HG03108 (cell line): ENCODE measurements at regions not wholly inside any gene's neighbourhood (a gene's known extent, or its start where the extent isn't known, plus 50 kb on each side); places are given as distances from the start of the nearest gene placed in this dataset.
"Not testable (repeated sequence)": the region's sequence is repeated elsewhere in the genome, so short reads cannot be mapped to it uniquely, and the experiment has no call there.

Experiments used
- ATAC-seq: cut with Tn5 transposase; IDR thresholded peaks from one replicate; pipeline ENCODE4 v1.9.1; 2021; ENCODE audit warnings: moderate library complexity; ENCODE audit not compliant: unreplicated experiment

- ATAC-seq = no peak
Observed at GRCh38 chr14:40757376-40757950, 849.2 kb upstream of the LRFN5 start.

- ATAC-seq = no peak
Observed at GRCh38 chr14:40733206-40733605, 873.5 kb upstream of the LRFN5 start.

GRCh38 chr14:40727107-40727506 is 879.6 kb upstream of the LRFN5 start:
- no peak for ATAC-seq

GRCh38 chr14:40713387-40713786 is 893.3 kb upstream of the LRFN5 start:
- ATAC-seq = no peak

GRCh38 chr14:40697231-40697630 is 909.4 kb upstream of the LRFN5 start:
- ATAC-seq = no peak

GRCh38 chr14:40694023-40694422 is 912.7 kb upstream of the LRFN5 start:
- no peak for ATAC-seq

- ATAC-seq = no peak
Observed at GRCh38 chr14:40691066-40691465, 915.6 kb upstream of the LRFN5 start.

GRCh38 chr14:40685764-40686163 is 920.9 kb upstream of the LRFN5 start:
- ATAC-seq = no peak

GRCh38 chr14:40684328-40684727 is 922.3 kb upstream of the LRFN5 start:
- no peak for ATAC-seq

GRCh38 chr14:40682131-40682913 is 924.4 kb upstream of the LRFN5 start:
- no peak for ATAC-seq

- no peak for ATAC-seq
Observed at GRCh38 chr14:40679256-40679655, 927.4 kb upstream of the LRFN5 start.

- not testable (repeated sequence) for ATAC-seq
Observed at GRCh38 chr14:40677206-40677605, 929.5 kb upstream of the LRFN5 start.

GRCh38 chr14:40674502-40674901 is 932.2 kb upstream of the LRFN5 start:
- no peak for ATAC-seq

- ATAC-seq = no peak
Observed at GRCh38 chr14:40656311-40656710, 950.4 kb upstream of the LRFN5 start.

GRCh38 chr14:40652089-40652691 is 954.5 kb upstream of the LRFN5 start:
- no peak for ATAC-seq

GRCh38 chr14:40630471-40630870 is 976.2 kb upstream of the LRFN5 start:
- ATAC-seq = no peak

- not testable (repeated sequence) for ATAC-seq
Observed at GRCh38 chr14:40629551-40630137, 977.0 kb upstream of the LRFN5 start.

- ATAC-seq = no peak
Observed at GRCh38 chr14:40629144-40629543, 977.5 kb upstream of the LRFN5 start.

- ATAC-seq = no peak
Observed at GRCh38 chr14:40623643-40624042, 983.0 kb upstream of the LRFN5 start.

GRCh38 chr14:40618225-40618898 is 988.3 kb upstream of the LRFN5 start:
- ATAC-seq = no peak

- ATAC-seq = no peak
Observed at GRCh38 chr14:40616579-40616978, 990.1 kb upstream of the LRFN5 start.
